Coronary artery (tissue), 2 donors: ENCODE measurements at regions not wholly inside any gene's neighbourhood (a gene's known extent, or its start where the extent isn't known, plus 50 kb on each side); places are given as distances from the start of the nearest gene placed in this dataset.

Experiments used
- DNase-seq: peaks from one replicate; pipeline ENCODE4 v3.0.0-alpha.2; 2017; ENCODE audit warnings: low spot score
- H3K27ac ChIP-seq, 2 donors: fragments of 200-600 bp; sonication (generic); one replicate each; pipeline ENCODE4 v1.5.1; 2016 to 2019
- H3K4me3 ChIP-seq: fragments of 200-600 bp; sonication (generic); 2 replicates; pipeline ENCODE4 v1.5.1; 2016; ENCODE audit warnings: mild to moderate bottlenecking, moderate library complexity
- CTCF ChIP-seq: fragments of 200-600 bp; sonication (generic); IDR thresholded peaks from one replicate; pipeline ENCODE4 v1.5.1; 2019; ENCODE audit warnings: antibody characterized with exemption

- no peak overlapping the region for H3K27ac ChIP-seq
- TF ChIP-seq CTCF, result no peak
- no peak overlapping the region for H3K4me3 ChIP-seq
- no peak for DNase-seq
Measured at GRCh38 chr2:162916286-162916801, 77.8 kb upstream of the KCNH7 start.

- no peak for TF ChIP-seq CTCF
- no peak overlapping the region for H3K4me3 ChIP-seq
- H3K27ac ChIP-seq, result no peak overlapping the region
- no peak for DNase-seq
Measured at GRCh38 chr2:162915858-162916257, 77.3 kb upstream of the KCNH7 start.

GRCh38 chr2:162914161-162914560, 75.6 kb upstream of the KCNH7 start:
- Histone ChIP-seq H3K4me3 (no peak overlapping the region), H3K27ac (no peak overlapping the region)
- no peak for TF ChIP-seq CTCF
- no peak for DNase-seq

- Histone ChIP-seq H3K4me3 (no peak overlapping the region), H3K27ac (no peak overlapping the region)
- no peak for DNase-seq
- TF ChIP-seq CTCF, result no peak
Measured at GRCh38 chr2:162912787-162913186, 74.2 kb upstream of the KCNH7 start.

- DNase-seq, result no peak
- TF ChIP-seq CTCF, result no peak
- no peak overlapping the region for H3K4me3 ChIP-seq
- no peak overlapping the region for H3K27ac ChIP-seq
Measured at GRCh38 chr2:162908567-162908966, 70.0 kb upstream of the KCNH7 start.

- no peak for DNase-seq
- Histone ChIP-seq H3K4me3 (no peak overlapping the region), H3K27ac (no peak overlapping the region)
- TF ChIP-seq CTCF, result no peak
Measured at GRCh38 chr2:162890690-162891311, 52.2 kb upstream of the KCNH7 start.

GRCh38 chr2:162888652-162889051, 50.1 kb upstream of the KCNH7 start:
- Histone ChIP-seq H3K27ac (no peak overlapping the region), H3K4me3 (no peak overlapping the region)
- TF ChIP-seq CTCF, result no peak
- no peak for DNase-seq
